A673 (cell line): ENCODE measurements at regions not wholly inside any gene's neighbourhood (a gene's known extent, or its start where the extent isn't known, plus 50 kb on each side); places are given as distances from the start of the nearest gene placed in this dataset.

Experiments used
- EZH2 ChIP-seq: fragments of 200-600 bp; sonication (generic); IDR thresholded peaks from 2 replicates; pipeline ENCODE4 v1.6.1; 2017; ENCODE audit warnings: borderline replicate concordance, low read depth, mild to moderate bottlenecking, mixed read lengths, antibody characterized with exemption, low read length; ENCODE audit not compliant: poor library complexity, severe bottlenecking
- TF ChIP-seq, protein P1 (sequence below): fragments of 300-800, 200-600 bp; sonication (generic); conservative IDR thresholded peaks from 2 replicates; pipeline ENCODE4 v1.5.1; 2017; ENCODE audit warnings: low read depth, mild to moderate bottlenecking, antibody characterized with exemption, low read length, moderate library complexity, mixed read lengths

DNA sequence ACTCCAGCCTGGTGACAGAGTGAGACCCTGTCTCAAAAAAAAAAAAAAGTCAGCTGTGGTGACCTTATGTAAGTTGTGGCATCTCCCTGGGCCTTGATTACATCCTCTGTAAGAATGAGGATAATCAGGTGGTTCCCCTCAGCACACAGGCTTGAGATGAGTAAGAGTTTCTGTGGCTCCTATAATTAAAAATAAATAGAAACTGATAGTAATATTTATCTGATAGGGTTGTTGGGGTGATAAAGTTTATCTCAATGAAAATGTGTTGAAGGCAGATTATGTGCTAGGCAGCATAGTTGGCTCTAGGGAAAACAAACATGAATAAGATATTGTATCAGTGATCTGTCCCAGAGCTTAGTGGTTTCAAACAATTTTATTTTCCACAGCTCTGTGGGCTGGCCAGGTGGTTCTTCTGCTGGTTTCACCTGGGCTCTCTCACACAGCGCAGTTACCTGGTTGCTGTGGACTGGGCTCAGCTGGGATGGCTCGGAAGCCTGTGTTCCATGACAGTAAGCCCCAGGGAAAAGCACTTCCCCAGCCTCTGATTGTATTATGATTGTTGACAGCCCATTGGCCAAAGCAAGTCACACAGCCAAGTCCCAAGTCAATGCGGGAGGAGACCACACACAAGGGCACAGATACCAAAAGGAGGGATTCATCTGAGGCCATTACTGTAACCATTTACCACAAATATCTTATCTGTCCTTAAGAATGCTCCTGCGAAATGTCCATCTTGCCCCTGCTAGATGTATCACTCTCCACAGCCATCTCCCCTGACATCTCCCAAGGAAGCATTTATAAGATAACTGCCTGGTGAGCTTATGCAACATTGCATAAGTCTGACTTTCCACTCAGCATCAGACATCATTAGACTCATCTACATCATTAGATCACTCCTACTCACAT, 151.7 kb downstream of the NUAK1 start:
- TF ChIP-seq, protein P1, sequence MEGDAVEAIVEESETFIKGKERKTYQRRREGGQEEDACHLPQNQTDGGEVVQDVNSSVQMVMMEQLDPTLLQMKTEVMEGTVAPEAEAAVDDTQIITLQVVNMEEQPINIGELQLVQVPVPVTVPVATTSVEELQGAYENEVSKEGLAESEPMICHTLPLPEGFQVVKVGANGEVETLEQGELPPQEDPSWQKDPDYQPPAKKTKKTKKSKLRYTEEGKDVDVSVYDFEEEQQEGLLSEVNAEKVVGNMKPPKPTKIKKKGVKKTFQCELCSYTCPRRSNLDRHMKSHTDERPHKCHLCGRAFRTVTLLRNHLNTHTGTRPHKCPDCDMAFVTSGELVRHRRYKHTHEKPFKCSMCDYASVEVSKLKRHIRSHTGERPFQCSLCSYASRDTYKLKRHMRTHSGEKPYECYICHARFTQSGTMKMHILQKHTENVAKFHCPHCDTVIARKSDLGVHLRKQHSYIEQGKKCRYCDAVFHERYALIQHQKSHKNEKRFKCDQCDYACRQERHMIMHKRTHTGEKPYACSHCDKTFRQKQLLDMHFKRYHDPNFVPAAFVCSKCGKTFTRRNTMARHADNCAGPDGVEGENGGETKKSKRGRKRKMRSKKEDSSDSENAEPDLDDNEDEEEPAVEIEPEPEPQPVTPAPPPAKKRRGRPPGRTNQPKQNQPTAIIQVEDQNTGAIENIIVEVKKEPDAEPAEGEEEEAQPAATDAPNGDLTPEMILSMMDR: no peak
- no peak for TF ChIP-seq EZH2
